ENCODE measurements at regions not wholly inside any gene's neighbourhood (a gene's known extent, or its start where the extent isn't known, plus 50 kb on each side); places are given as distances from the start of the nearest gene placed in this dataset.

DNA sequence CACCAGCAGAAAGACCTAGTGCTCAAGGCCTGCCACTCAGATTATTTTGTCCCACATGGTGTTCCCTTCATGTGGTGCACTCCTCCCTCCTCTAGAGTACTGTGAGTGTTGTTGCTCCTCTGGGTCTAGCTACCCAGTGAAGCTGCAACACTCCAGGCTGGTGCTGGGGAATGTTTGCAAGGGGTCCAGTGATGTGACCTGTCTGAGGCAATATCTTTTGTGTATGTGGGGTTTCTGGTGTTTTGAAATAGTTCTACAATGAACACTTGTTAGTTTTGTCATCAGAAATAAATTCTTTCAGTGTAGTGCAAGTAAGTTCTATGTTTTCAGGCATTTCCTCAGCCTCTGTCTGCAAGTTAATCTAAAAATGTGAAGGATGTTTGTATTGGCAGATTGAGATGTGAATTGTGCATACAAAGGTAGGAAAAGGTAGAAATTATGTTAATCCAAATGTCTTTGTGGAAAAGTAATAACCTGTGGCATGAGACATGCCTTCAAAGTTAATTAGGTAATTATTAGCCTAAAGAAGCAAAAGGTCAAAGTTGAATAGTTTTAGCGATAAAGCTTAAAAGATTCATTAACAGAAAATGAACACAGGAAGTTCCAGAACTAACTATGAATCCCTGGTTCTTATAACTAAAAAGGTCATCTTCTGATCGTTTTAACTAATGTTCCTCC lies 616.8 kb downstream of the LTN1 start:
- no peak overlapping the region for H3K4me3 ChIP-seq (replicated peaks in 1 of 3; ENCODE audit: low read depth in 2 of 3, low read length in 3 of 3)
- H3K9ac ChIP-seq (ENCODE audit: insufficient read depth, low read length, poor library complexity, severe bottlenecking), result no peak overlapping the region
- H3K27me3 ChIP-seq (ENCODE audit: control insufficient read depth in 2 of 2, insufficient read depth in 2 of 2, low read length in 2 of 2), result no peaks in the 10 kb centered on the region
- Mint-ChIP-seq H3K27ac (no peak overlapping the region), H3K4me1 (no peaks in the 10 kb centered on the region), H3K9me3 (peaks cover 6 to 12% (median 11%) of the 10 kb centered on the region in 7 donors), H3K36me3 (no peaks in the 10 kb centered on the region), H3K4me3 (no peak overlapping the region), H3K27me3 (ENCODE audit: low read depth in 3 of 3) (no peaks in the 10 kb centered on the region)
- no CpG with 5 or more reads among the region's 2 CpGs for WGBS (ENCODE audit: insufficient coverage)
- H3K4me1 ChIP-seq (ENCODE audit: control insufficient read depth in 1 of 2, insufficient read depth in 2 of 2, low read length in 2 of 2), result no peaks in the 10 kb centered on the region
- DNase-seq, result no peak
- no peaks in the 10 kb centered on the region for H4K20me1 ChIP-seq (ENCODE audit: insufficient read depth, low read length)
- TF ChIP-seq, protein P1, sequence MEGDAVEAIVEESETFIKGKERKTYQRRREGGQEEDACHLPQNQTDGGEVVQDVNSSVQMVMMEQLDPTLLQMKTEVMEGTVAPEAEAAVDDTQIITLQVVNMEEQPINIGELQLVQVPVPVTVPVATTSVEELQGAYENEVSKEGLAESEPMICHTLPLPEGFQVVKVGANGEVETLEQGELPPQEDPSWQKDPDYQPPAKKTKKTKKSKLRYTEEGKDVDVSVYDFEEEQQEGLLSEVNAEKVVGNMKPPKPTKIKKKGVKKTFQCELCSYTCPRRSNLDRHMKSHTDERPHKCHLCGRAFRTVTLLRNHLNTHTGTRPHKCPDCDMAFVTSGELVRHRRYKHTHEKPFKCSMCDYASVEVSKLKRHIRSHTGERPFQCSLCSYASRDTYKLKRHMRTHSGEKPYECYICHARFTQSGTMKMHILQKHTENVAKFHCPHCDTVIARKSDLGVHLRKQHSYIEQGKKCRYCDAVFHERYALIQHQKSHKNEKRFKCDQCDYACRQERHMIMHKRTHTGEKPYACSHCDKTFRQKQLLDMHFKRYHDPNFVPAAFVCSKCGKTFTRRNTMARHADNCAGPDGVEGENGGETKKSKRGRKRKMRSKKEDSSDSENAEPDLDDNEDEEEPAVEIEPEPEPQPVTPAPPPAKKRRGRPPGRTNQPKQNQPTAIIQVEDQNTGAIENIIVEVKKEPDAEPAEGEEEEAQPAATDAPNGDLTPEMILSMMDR (IDR thresholded peaks at IDR 0.05), result no peak
- no peak overlapping the region for H3K27ac ChIP-seq (ENCODE audit: low read depth in 1 of 2, low read length in 2 of 2)
- H3K4me2 ChIP-seq (replicated peaks; ENCODE audit: extremely low read depth, low read length, poor library complexity, severe bottlenecking), result no peak overlapping the region
- no peaks in the 10 kb centered on the region for H3K36me3 ChIP-seq (replicated peaks in 1 of 2; ENCODE audit: control insufficient read depth in 1 of 2, insufficient read depth in 2 of 2, low read length in 2 of 2)
- no peak overlapping the region for H2AFZ ChIP-seq (ENCODE audit: insufficient read depth, low read depth, low read length, poor library complexity, severe bottlenecking)
- intact Hi-C loops (cut with micrococcal nuclease), result no loop called here
- no peaks in the 10 kb centered on the region for H3K79me2 ChIP-seq (ENCODE audit: insufficient read depth, low read length)
- H3K9me3 ChIP-seq (replicated peaks in 1 of 2; ENCODE audit: control insufficient read depth in 1 of 2, insufficient read depth in 1 of 2, low read length in 2 of 2), result peaks cover 0 to 4% of the 10 kb centered on the region in 2 donors

DNA sequence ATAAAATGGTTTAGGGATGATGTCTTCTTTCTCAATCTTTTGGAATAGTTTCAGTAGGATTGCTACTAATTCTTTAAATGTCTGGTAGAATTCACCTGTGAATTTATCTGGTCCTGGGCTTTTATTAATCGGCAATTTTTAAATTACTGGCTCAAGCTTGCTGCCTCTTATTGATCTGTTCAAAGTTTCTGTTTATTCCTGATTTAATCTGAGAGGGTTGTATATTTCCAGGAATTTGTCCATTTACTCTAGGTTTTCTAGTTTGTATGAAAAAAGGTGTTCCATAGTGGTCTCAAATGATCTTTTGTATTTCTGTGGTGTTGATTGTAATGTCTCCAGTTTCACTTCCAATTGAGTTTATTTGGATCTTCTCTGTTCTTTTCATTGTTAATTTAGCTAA lies 617.8 kb downstream of the LTN1 start:
- TF ChIP-seq, protein P1 (IDR thresholded peaks at IDR 0.05), result no peak
- H3K4me1 Mint-ChIP-seq, result no peaks in the 10 kb centered on the region
- Histone ChIP-seq H3K27ac (ENCODE audit: low read depth in 1 of 2, low read length in 2 of 2) (no peak overlapping the region), H2AFZ (ENCODE audit: insufficient read depth, low read depth, low read length, poor library complexity, severe bottlenecking) (no peak overlapping the region), H3K4me3 (replicated peaks in 1 of 3; ENCODE audit: low read depth in 2 of 3, low read length in 3 of 3) (no peak overlapping the region), H3K9me3 (replicated peaks in 1 of 2; ENCODE audit: control insufficient read depth in 1 of 2, insufficient read depth in 1 of 2, low read length in 2 of 2) (peaks cover 0 to 4% of the 10 kb centered on the region in 2 donors), H3K9ac (ENCODE audit: insufficient read depth, low read length, poor library complexity, severe bottlenecking) (no peak overlapping the region), H3K4me1 (ENCODE audit: control insufficient read depth in 1 of 2, insufficient read depth in 2 of 2, low read length in 2 of 2) (no peaks in the 10 kb centered on the region), H3K27me3 (ENCODE audit: control insufficient read depth in 2 of 2, insufficient read depth in 2 of 2, low read length in 2 of 2) (no peaks in the 10 kb centered on the region), H3K79me2 (ENCODE audit: insufficient read depth, low read length) (no peaks in the 10 kb centered on the region), H4K20me1 (ENCODE audit: insufficient read depth, low read length) (no peaks in the 10 kb centered on the region), H3K4me2 (replicated peaks; ENCODE audit: extremely low read depth, low read length, poor library complexity, severe bottlenecking) (no peak overlapping the region), H3K36me3 (replicated peaks in 1 of 2; ENCODE audit: control insufficient read depth in 1 of 2, insufficient read depth in 2 of 2, low read length in 2 of 2) (no peaks in the 10 kb centered on the region)
- peaks cover 6 to 14% (median 11%) of the 10 kb centered on the region in 7 donors for H3K9me3 Mint-ChIP-seq
- H3K27ac Mint-ChIP-seq, result no peak overlapping the region
- no peak for DNase-seq
- H3K36me3 Mint-ChIP-seq, result no peaks in the 10 kb centered on the region
- H3K4me3 Mint-ChIP-seq, result no peak overlapping the region
- 100% methylated on average over 1 of the region's 1 CpG for WGBS (ENCODE audit: insufficient coverage)
- H3K27me3 Mint-ChIP-seq (ENCODE audit: low read depth in 3 of 3), result no peaks in the 10 kb centered on the region
- intact Hi-C loops (cut with micrococcal nuclease), result no loop called here
